ENCODE measurements at regions not wholly inside any gene's neighbourhood (a gene's known extent, or its start where the extent isn't known, plus 50 kb on each side); places are given as distances from the start of the nearest gene placed in this dataset.
A peak's percentile ranks its signal among the peaks of the same experiment; 100 is the strongest.

- Histone ChIP-seq H2BK20ac (ENCODE audit: low read depth, low read length) (no peak overlapping the region), H3K56ac (ENCODE audit: extremely low read depth, insufficient read depth, low read length) (no peak overlapping the region), H3K9me1 (ENCODE audit: insufficient read depth, low read length) (no peaks in the 10 kb centered on the region), H4K20me1 (ENCODE audit: insufficient read depth, low read length) (no peaks in the 10 kb centered on the region), H2AK5ac (ENCODE audit: low read depth, low read length) (no peak overlapping the region), H3K23ac (ENCODE audit: low read depth, low read length) (no peak overlapping the region), H3K18ac (ENCODE audit: low read depth, low read length) (no peak overlapping the region), H3K9ac (ENCODE audit: low read depth, low read length) (no peak overlapping the region), H2BK15ac (ENCODE audit: low read depth, low read length) (no peak overlapping the region), H2BK120ac (ENCODE audit: low read depth, low read length) (no peak overlapping the region), H4K8ac (ENCODE audit: low read depth in 2 of 2, low read length in 2 of 2) (no peak overlapping the region), H3K9me3 (ENCODE audit: control insufficient read depth, insufficient read depth, low read length) (no peaks in the 10 kb centered on the region), H3K79me1 (ENCODE audit: low read depth in 1 of 2, low read length in 2 of 2) (no peaks in the 10 kb centered on the region), H4K5ac (ENCODE audit: low read depth, low read length) (no peak overlapping the region), H2BK5ac (ENCODE audit: low read depth, low read length, poor library complexity, severe bottlenecking) (no peak overlapping the region), H3K27me3 (ENCODE audit: control insufficient read depth, insufficient read depth, low read length) (no peaks in the 10 kb centered on the region), H2AK9ac (replicated peaks; ENCODE audit: low read depth, low read length, poor library complexity) (no peak overlapping the region), H3K4ac (ENCODE audit: low read depth, low read length) (no peak overlapping the region), H3K4me2 (ENCODE audit: low read depth, low read length) (no peak overlapping the region), H3K4me1 (ENCODE audit: control insufficient read depth, insufficient read depth, low read length) (no peaks in the 10 kb centered on the region), H3K36me3 (ENCODE audit: control insufficient read depth, insufficient read depth, low read length) (no peaks in the 10 kb centered on the region), H3K14ac (replicated peaks; ENCODE audit: low read depth, low read length) (no peak overlapping the region), H4K91ac (ENCODE audit: insufficient read depth, low read depth, low read length) (no peak overlapping the region), H3K27ac (ENCODE audit: insufficient read depth, low read length) (no peak overlapping the region), H3K4me3 (ENCODE audit: insufficient read depth, low read depth, low read length) (no peak overlapping the region), H2AFZ (replicated peaks; ENCODE audit: low read length, poor library complexity) (no peak overlapping the region)
- DNase-seq (peak; percentile 58), ATAC-seq (ENCODE audit: low read depth) (peak; percentile 68)
- no TSS peak for BruUV-seq (replicated peaks)
- intact Hi-C loops (cut with micrococcal nuclease) (no loop called here), dilution Hi-C loops (cut with HindIII; ENCODE audit: low sequenced_read_pairs, unreplicated experiment) (no loop called here), in situ Hi-C loops (cut with MboI; ENCODE audit: low sequenced_read_pairs) (no loop called here)
- POLR2A ChIA-PET (ENCODE audit: unreplicated experiment), result no interaction called here
- TF ChIP-seq NFE2L2 (IDR thresholded peaks at IDR 0.05; ENCODE audit: low read depth, low read length), result no peak
- TF ChIP-seq RCOR1 (IDR thresholded peaks at IDR 0.05; ENCODE audit: insufficient replicate concordance, low read length), result no peak
- no peak for TF ChIP-seq FOS (IDR thresholded peaks at IDR 0.05; ENCODE audit: low read depth, low read length)
- TF ChIP-seq SMC3 (IDR thresholded peaks at IDR 0.05; ENCODE audit: low read depth, low read length), result no peak
- CTCF ChIA-PET, result no interaction called here
- no CpG with 5 or more reads among the region's 5 CpGs for WGBS, 2 experiments (ENCODE audit: extremely low coverage in 2 of 2, insufficient read length in 1 of 2)
These were observed 1339.4 kb downstream of the EFNB2 start for GRCh38 chr13:105196052-105196451.

Measured in IMR-90 (cell line).